IMR-90 (cell line): ENCODE measurements at regions not wholly inside any gene's neighbourhood (a gene's known extent, or its start where the extent isn't known, plus 50 kb on each side); places are given as distances from the start of the nearest gene placed in this dataset.

Experiments
- ATAC-seq: fragments of 200-7000 bp; cut with Tn5 transposase; 2 replicates; pipeline ENCODE4 v1.9.1; 2020; ENCODE audit warnings: low read depth, mild to moderate bottlenecking, moderate library complexity
- BruUV-seq: library from RNA; stranded (reverse); fragments of 400-500 nt; replicated peaks from 2 replicates; lab custom pipeline; 2021; lab: Mats Ljungman, UMichigan
- CTCF ChIA-PET: fragments of 300-600 bp; formaldehyde crosslinking; extraction: SDS; loops from one replicate; lab custom pipeline; 2021; ENCODE audit warnings: antibody characterized with exemption; lab: Yijun Ruan, JAX
- POLR2A ChIA-PET: fragments of 300-600 bp; sonication (Branson Sonifier 250); formaldehyde crosslinking; loops from one replicate; lab custom pipeline; 2022; ENCODE audit warnings: antibody characterized with exemption; ENCODE audit not compliant: unreplicated experiment; lab: Charles Lee
- DNase-seq: peaks from one replicate; pipeline ENCODE4 v3.0.0; 2013
- H2AFZ ChIP-seq: replicated peaks from 2 replicates; pipeline ENCODE3; 2013; ENCODE audit warnings: low read length, mild to moderate bottlenecking; ENCODE audit not compliant: poor library complexity
- H2AK5ac ChIP-seq: 2 replicates; pipeline ENCODE4 v1.6.1; 2013; ENCODE audit warnings: low read depth, low read length, inconsistent platforms
- H2AK9ac ChIP-seq: replicated peaks from 2 replicates; pipeline ENCODE3; 2013; ENCODE audit warnings: mild to moderate bottlenecking, low read depth, low read length, moderate library complexity; ENCODE audit not compliant: poor library complexity
- H2BK120ac ChIP-seq: 2 replicates; pipeline ENCODE4 v1.6.1; 2013; ENCODE audit warnings: low read depth, low read length, inconsistent platforms
- H2BK15ac ChIP-seq: 3 replicates; pipeline ENCODE4 v1.6.1; 2013; ENCODE audit warnings: low read depth, low read length, inconsistent platforms
- H2BK20ac ChIP-seq: 2 replicates; pipeline ENCODE4 v1.6.1; 2013; ENCODE audit warnings: low read depth, mild to moderate bottlenecking, inconsistent platforms, low read length, moderate library complexity
- H2BK5ac ChIP-seq: 2 replicates; pipeline ENCODE4 v1.6.1; 2013; ENCODE audit warnings: mild to moderate bottlenecking, low read depth, low read length, inconsistent platforms; ENCODE audit not compliant: poor library complexity, severe bottlenecking
- H3K14ac ChIP-seq: replicated peaks from 2 replicates; pipeline ENCODE4 v1.6.1; 2013; ENCODE audit warnings: low read depth, low read length, inconsistent platforms
- H3K18ac ChIP-seq: 2 replicates; pipeline ENCODE4 v1.6.1; 2013; ENCODE audit warnings: low read depth, low read length, control low read depth
- H3K23ac ChIP-seq: 2 replicates; pipeline ENCODE4 v1.6.1; 2013; ENCODE audit warnings: low read depth, low read length, inconsistent platforms
- H3K27ac ChIP-seq: 2 replicates; pipeline ENCODE4 v1.5.1; 2013; ENCODE audit warnings: mild to moderate bottlenecking, control low read depth, low read length; ENCODE audit not compliant: insufficient read depth
- H3K27me3 ChIP-seq: 2 replicates; pipeline ENCODE4 v1.6.1; 2013; ENCODE audit warnings: low read length; ENCODE audit not compliant: control insufficient read depth, insufficient read depth
- H3K36me3 ChIP-seq: 2 replicates; pipeline ENCODE4 v1.6.1; 2013; ENCODE audit warnings: low read length, mixed read lengths; ENCODE audit not compliant: control insufficient read depth, insufficient read depth
- H3K4ac ChIP-seq: 2 replicates; pipeline ENCODE4 v1.6.1; 2013; ENCODE audit warnings: low read depth, low read length, inconsistent platforms
- H3K4me1 ChIP-seq: 2 replicates; pipeline ENCODE4 v1.6.1; 2013; ENCODE audit warnings: low read length, mixed read lengths; ENCODE audit not compliant: control insufficient read depth, insufficient read depth
- H3K4me2 ChIP-seq: 2 replicates; pipeline ENCODE4 v1.6.1; 2013; ENCODE audit warnings: low read depth, mild to moderate bottlenecking, control low read depth, low read length, moderate library complexity
- H3K4me3 ChIP-seq: 2 replicates; pipeline ENCODE4 v1.5.1; 2013; ENCODE audit warnings: low read depth, mild to moderate bottlenecking, control low read depth, low read length, moderate library complexity; ENCODE audit not compliant: insufficient read depth
- H3K56ac ChIP-seq: 2 replicates; pipeline ENCODE4 v1.6.1; 2013; ENCODE audit warnings: low read length, inconsistent platforms; ENCODE audit not compliant: insufficient read depth; ENCODE audit errors: extremely low read depth
- H3K79me1 ChIP-seq, 2 experiments: 2 replicates each; pipeline ENCODE4 v1.6.1; 2013; ENCODE audit warnings: low read length in 2 of 2, inconsistent platforms in 1 of 2, low read depth in 1 of 2
- H3K9ac ChIP-seq: 2 replicates; pipeline ENCODE4 v1.6.1; 2013; ENCODE audit warnings: low read depth, low read length, control low read depth
- H3K9me1 ChIP-seq: 2 replicates; pipeline ENCODE4 v1.6.1; 2013; ENCODE audit warnings: low read length, inconsistent platforms; ENCODE audit not compliant: insufficient read depth
- H3K9me3 ChIP-seq: 2 replicates; pipeline ENCODE4 v1.6.1; 2013; ENCODE audit warnings: low read length; ENCODE audit not compliant: control insufficient read depth, insufficient read depth
- H4K20me1 ChIP-seq: 2 replicates; pipeline ENCODE4 v1.6.1; 2013; ENCODE audit warnings: low read length, inconsistent platforms; ENCODE audit not compliant: insufficient read depth
- H4K5ac ChIP-seq: 2 replicates; pipeline ENCODE4 v1.6.1; 2013; ENCODE audit warnings: mild to moderate bottlenecking, low read depth, low read length, control low read depth
- H4K8ac ChIP-seq, 2 experiments: 2 replicates each; pipeline ENCODE4 v1.6.1; 2013; ENCODE audit warnings: low read depth in 2 of 2, low read length in 2 of 2, control low read depth in 1 of 2, inconsistent platforms in 1 of 2
- H4K91ac ChIP-seq: 2 replicates; pipeline ENCODE4 v1.6.1; 2013; ENCODE audit warnings: low read depth, low read length, inconsistent platforms; ENCODE audit not compliant: insufficient read depth
- BHLHE40 ChIP-seq: fragments of 150-350 bp; IDR thresholded peaks from 2 replicates; pipeline ENCODE4 v1.6.1; 2016; ENCODE audit warnings: mild to moderate bottlenecking, low read depth, low read length
- CHD1 ChIP-seq: IDR thresholded peaks from 2 replicates; pipeline ENCODE4 v1.6.1; 2012; ENCODE audit warnings: low read depth, low read length, improper control_type of control experiment
- MAFK ChIP-seq: IDR thresholded peaks from 2 replicates; pipeline ENCODE4 v1.6.1; 2012; ENCODE audit warnings: low read depth, low read length, improper control_type of control experiment
- MAZ ChIP-seq: IDR thresholded peaks from 2 replicates; pipeline ENCODE4 v1.6.1; 2012; ENCODE audit warnings: low read depth, mild to moderate bottlenecking, low read length, improper control_type of control experiment, moderate library complexity, borderline replicate concordance
- NFE2L2 ChIP-seq: fragments of 150-350 bp; IDR thresholded peaks from 2 replicates; pipeline ENCODE4 v1.6.1; 2016; ENCODE audit warnings: low read depth, mild to moderate bottlenecking, low read length
- RCOR1 ChIP-seq: IDR thresholded peaks from 2 replicates; pipeline ENCODE4 v1.6.1; 2012; ENCODE audit warnings: mild to moderate bottlenecking, low read length, improper control_type of control experiment; ENCODE audit not compliant: insufficient replicate concordance
- RFX5 ChIP-seq: IDR thresholded peaks from 2 replicates; pipeline ENCODE4 v1.8.0; 2012; ENCODE audit warnings: low read depth, mild to moderate bottlenecking, low read length, moderate library complexity
- WGBS, 2 experiments: methylation state at CpG; one replicate each; pipeline versions ENCODE4 v1.1.5 to v1.1.7; 2013; ENCODE audit warnings: missing lambda C conversion rate in 2 of 2; ENCODE audit not compliant: insufficient read length in 1 of 2; ENCODE audit errors: extremely low coverage in 2 of 2; 5-methylcytosine and 5-hydroxymethylcytosine counted together
- dilution Hi-C: fragments of 300-500 bp; cut with HindIII; formaldehyde crosslinking; loops from one replicate; pipeline ENCODE4 v1.14.3; 2018; ENCODE audit warnings: low sequenced_read_pairs; ENCODE audit not compliant: unreplicated experiment
- in situ Hi-C: fragments of 300-500 bp; cut with MboI; formaldehyde crosslinking; loops from 3 replicates; pipeline ENCODE4 v1.14.3; 2019; ENCODE audit warnings: low sequenced_read_pairs, inconsistent platforms, mixed read lengths
- intact Hi-C: fragments of 100-400 bp; cut with micrococcal nuclease; formaldehyde crosslinking; loops from 2 replicates; pipeline ENCODE4 v1.10.0; 2022

- Histone ChIP-seq H3K79me1 (no peaks in the 10 kb centered on the region), H2AK9ac (no peak overlapping the region), H3K18ac (no peak overlapping the region), H3K4me2 (no peak overlapping the region), H3K23ac (no peak overlapping the region), H4K20me1 (no peaks in the 10 kb centered on the region), H3K4me3 (no peak overlapping the region), H4K8ac (no peak overlapping the region), H2BK5ac (no peak overlapping the region), H3K27ac (no peak overlapping the region), H3K56ac (no peak overlapping the region), H2BK20ac (no peak overlapping the region), H3K36me3 (no peaks in the 10 kb centered on the region), H2BK120ac (no peak overlapping the region), H3K4ac (no peak overlapping the region), H3K9me1 (no peaks in the 10 kb centered on the region), H3K14ac (no peak overlapping the region), H2AFZ (no peak overlapping the region), H2BK15ac (no peak overlapping the region), H4K91ac (no peak overlapping the region), H3K27me3 (peaks cover 59% of the 10 kb centered on the region), H2AK5ac (no peak overlapping the region), H4K5ac (no peak overlapping the region), H3K4me1 (no peaks in the 10 kb centered on the region), H3K9ac (no peak overlapping the region), H3K9me3 (peaks cover 3% of the 10 kb centered on the region; the same call in 1 of the 2 replicates)
- TF ChIP-seq CHD1, result no peak
- TF ChIP-seq BHLHE40, result no peak
- no peak for TF ChIP-seq RCOR1
- no peak for TF ChIP-seq RFX5
- no peak for TF ChIP-seq MAZ
- TF ChIP-seq NFE2L2, result no peak
- TF ChIP-seq MAFK, result no peak
- no peak for ATAC-seq
- dilution Hi-C loops, result no loop called here
- intact Hi-C loops, result no loop called here
- in situ Hi-C loops, result no loop called here
- BruUV-seq, result no TSS peak
- POLR2A ChIA-PET, result no interaction called here
- 38% methylated on average over 4 of the region's 16 CpGs; no CpG with 5 or more reads in 1 of the 2 experiments for WGBS, 2 experiments
- CTCF ChIA-PET, result no interaction called here
- no peak for DNase-seq
Measured at GRCh38 chr1:22292011-22292788, 149.3 kb upstream of the WNT4 start.
